Endodermal cell (in vitro differentiated cells): ENCODE measurements at regions not wholly inside any gene's neighbourhood (a gene's known extent, or its start where the extent isn't known, plus 50 kb on each side); places are given as distances from the start of the nearest gene placed in this dataset.

ENCODE experiments used
- DNase-seq: peaks from one replicate; pipeline ENCODE4 v3.0.0-alpha.2; 2017
- H3K27ac ChIP-seq: 2 replicates; pipeline ENCODE4 v1.5.1; 2013; ENCODE audit warnings: mild to moderate bottlenecking, low read depth, low read length, moderate library complexity
- H3K27me3 ChIP-seq: 2 replicates; pipeline ENCODE4 v1.6.1; 2013; ENCODE audit warnings: mild to moderate bottlenecking, low read length, moderate library complexity; ENCODE audit not compliant: insufficient read depth, control insufficient read depth, poor library complexity, severe bottlenecking
- H3K36me3 ChIP-seq: 2 replicates; pipeline ENCODE4 v1.7.0; 2013; ENCODE audit warnings: mild to moderate bottlenecking, low read length, moderate library complexity; ENCODE audit not compliant: control insufficient read depth, insufficient read depth
- H3K4me1 ChIP-seq: one replicate; pipeline ENCODE4 v1.7.0; 2013; ENCODE audit warnings: low read length; ENCODE audit not compliant: control insufficient read depth, insufficient read depth
- H3K4me3 ChIP-seq: 2 replicates; pipeline ENCODE4 v1.5.1; 2013; ENCODE audit warnings: mild to moderate bottlenecking, low read length, moderate library complexity
- H3K9ac ChIP-seq: 2 replicates; pipeline ENCODE4 v1.6.1; 2013; ENCODE audit warnings: mild to moderate bottlenecking, low read length, moderate library complexity; ENCODE audit not compliant: poor library complexity, severe bottlenecking; ENCODE audit errors: extremely low read depth
- H3K9me3 ChIP-seq: 2 replicates; pipeline ENCODE4 v1.6.1; 2013; ENCODE audit warnings: mild to moderate bottlenecking, low read length, moderate library complexity; ENCODE audit not compliant: control insufficient read depth
- H3K27ac Mint-ChIP-seq: 2 replicates; pipeline ENCODE4 v1.8.0; 2020; ENCODE audit warnings: mixed read lengths
- H3K27me3 Mint-ChIP-seq: 2 replicates; pipeline ENCODE4 v1.8.0; 2021; ENCODE audit warnings: mild to moderate bottlenecking, mixed read lengths; ENCODE audit not compliant: insufficient read depth
- H3K36me3 Mint-ChIP-seq: 2 replicates; pipeline ENCODE4 v1.8.0; 2020; ENCODE audit warnings: low read depth, mixed read lengths
- H3K4me1 Mint-ChIP-seq: 2 replicates; pipeline ENCODE4 v1.8.0; 2020; ENCODE audit warnings: mixed read lengths
- H3K4me3 Mint-ChIP-seq: 2 replicates; pipeline ENCODE4 v1.8.0; 2020; ENCODE audit warnings: mild to moderate bottlenecking, moderate library complexity, mixed read lengths
- H3K9me3 Mint-ChIP-seq: 2 replicates; pipeline ENCODE4 v1.8.0; 2020; ENCODE audit warnings: mild to moderate bottlenecking, mixed read lengths
- CTCF ChIP-seq: fragments of 200-600 bp; sonication (generic); conservative IDR thresholded peaks from 2 replicates; pipeline ENCODE4 v1.5.0; 2021; ENCODE audit warnings: antibody characterized with exemption, mild to moderate bottlenecking
- WGBS, 2 experiments: methylation state at CpG; one replicate each; pipeline versions ENCODE4 v1.1.5 to v1.1.7; 2013; ENCODE audit warnings: missing lambda C conversion rate in 2 of 2, mixed read lengths in 1 of 2; ENCODE audit not compliant: insufficient coverage in 1 of 2, insufficient read length in 1 of 2; 5-methylcytosine and 5-hydroxymethylcytosine counted together

GRCh38 chr3:104673981-104674380 lies 692.7 kb upstream of the ALCAM start:
- Mint-ChIP-seq H3K27me3 (no peaks in the 10 kb centered on the region), H3K27ac (no peak overlapping the region), H3K9me3 (peaks cover 3% of the 10 kb centered on the region), H3K4me3 (no peak overlapping the region), H3K4me1 (no peaks in the 10 kb centered on the region), H3K36me3 (no peaks in the 10 kb centered on the region)
- no peaks in the 10 kb centered on the region for H3K4me1 ChIP-seq
- H3K27me3 ChIP-seq, result no peaks in the 10 kb centered on the region
- no peak for TF ChIP-seq CTCF
- 92 to 93% methylated on average over 2 of the region's 2 CpGs for WGBS, 2 experiments
- H3K9me3 ChIP-seq, result peaks cover 6% of the 10 kb centered on the region
- no peak overlapping the region for H3K4me3 ChIP-seq
- no peak overlapping the region for H3K27ac ChIP-seq
- no peak overlapping the region for H3K9ac ChIP-seq
- no peaks in the 10 kb centered on the region for H3K36me3 ChIP-seq
- DNase-seq, result no peak

GRCh38 chr3:104676241-104676640 lies 690.5 kb upstream of the ALCAM start:
- Mint-ChIP-seq H3K4me3 (no peak overlapping the region), H3K9me3 (peaks cover 3% of the 10 kb centered on the region), H3K27ac (no peak overlapping the region), H3K27me3 (no peaks in the 10 kb centered on the region), H3K4me1 (no peaks in the 10 kb centered on the region), H3K36me3 (no peaks in the 10 kb centered on the region)
- H3K36me3 ChIP-seq, result no peaks in the 10 kb centered on the region
- no peaks in the 10 kb centered on the region for H3K4me1 ChIP-seq
- peaks cover 6% of the 10 kb centered on the region for H3K9me3 ChIP-seq
- 97% methylated on average over 3 of the region's 3 CpGs; no CpG with 5 or more reads in 1 of the 2 experiments for WGBS, 2 experiments
- TF ChIP-seq CTCF, result no peak
- H3K27me3 ChIP-seq, result no peaks in the 10 kb centered on the region
- H3K4me3 ChIP-seq, result no peak overlapping the region
- no peak for DNase-seq
- no peak overlapping the region for H3K9ac ChIP-seq
- H3K27ac ChIP-seq, result no peak overlapping the region

- no peak overlapping the region for H3K9ac ChIP-seq
- H3K27ac ChIP-seq, result no peak overlapping the region
- H3K4me1 Mint-ChIP-seq, result no peaks in the 10 kb centered on the region
- H3K9me3 ChIP-seq, result peaks cover 6% of the 10 kb centered on the region
- H3K4me3 Mint-ChIP-seq, result no peak overlapping the region
- H3K36me3 Mint-ChIP-seq, result no peaks in the 10 kb centered on the region
- no peaks in the 10 kb centered on the region for H3K36me3 ChIP-seq
- no peak overlapping the region for H3K4me3 ChIP-seq
- no peaks in the 10 kb centered on the region for H3K27me3 Mint-ChIP-seq
- H3K27me3 ChIP-seq, result no peaks in the 10 kb centered on the region
- H3K9me3 Mint-ChIP-seq, result peaks cover 3% of the 10 kb centered on the region
- H3K27ac Mint-ChIP-seq, result no peak overlapping the region
- no peaks in the 10 kb centered on the region for H3K4me1 ChIP-seq
- DNase-seq, result no peak
- WGBS, 2 experiments, result 94 to 95% methylated on average over 4 of the region's 4 CpGs
- TF ChIP-seq CTCF, result no peak
Measured at GRCh38 chr3:104677932-104678331, 688.8 kb upstream of the ALCAM start.
